Vagina (tissue), 2 donors: ENCODE measurements at regions not wholly inside any gene's neighbourhood (a gene's known extent, or its start where the extent isn't known, plus 50 kb on each side); places are given as distances from the start of the nearest gene placed in this dataset.

Experiments used
- POLR2A ChIP-seq, 2 donors: fragments of 450-650 bp; IDR thresholded peaks; one replicate each; pipeline ENCODE4 v1.6.1; 2017; ENCODE audit warnings: antibody characterized with exemption in 2 of 2, mild to moderate bottlenecking in 2 of 2, moderate library complexity in 2 of 2
- POLR2AphosphoS5 ChIP-seq, 2 donors: sonication (generic); formaldehyde crosslinking; IDR thresholded peaks; one replicate each; pipeline ENCODE4 v1.9.0; 2017; ENCODE audit warnings: antibody characterized with exemption in 2 of 2, mild to moderate bottlenecking in 2 of 2, low read depth in 1 of 2; ENCODE audit not compliant: insufficient read depth in 1 of 2
- TF ChIP-seq, protein P1 (sequence below), 3 experiments: fragments of 450-650 bp in 2 of 3; fragments of 200-600 bp in 1 of 3; sonication (generic) in 1 of 3; IDR thresholded peaks; one replicate each; pipeline ENCODE4 v1.5.1; 2017 to 2019; ENCODE audit warnings: antibody characterized with exemption in 3 of 3, mild to moderate bottlenecking in 2 of 3, moderate library complexity in 2 of 3

DNA sequence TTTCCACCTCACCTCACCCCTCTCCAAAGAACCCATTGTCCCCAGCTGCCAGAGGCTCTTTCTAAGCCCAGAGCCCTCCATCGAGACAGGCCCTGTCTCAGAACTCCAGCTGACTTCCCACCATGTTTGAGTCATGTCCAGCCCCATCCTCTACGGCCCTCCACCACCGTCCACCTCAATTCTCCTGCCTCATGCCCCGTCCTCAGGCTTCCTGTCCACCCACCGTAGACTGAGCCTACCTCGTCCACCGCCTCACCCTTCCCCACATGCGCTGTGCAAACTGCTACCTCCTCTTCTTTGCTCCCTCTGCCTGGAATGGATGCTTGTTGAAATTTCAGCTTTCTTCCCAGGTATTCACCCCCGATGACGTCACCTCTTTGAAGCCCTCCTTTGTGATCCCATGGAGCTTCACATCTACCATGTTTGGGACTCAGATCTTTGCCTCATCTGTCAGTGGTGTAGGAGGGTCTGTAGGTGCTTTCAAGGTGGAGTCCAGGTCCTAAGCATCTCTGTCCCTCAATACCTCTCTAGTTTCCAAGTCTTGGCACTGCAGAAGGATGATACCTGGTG lies 149.0 kb downstream of the MRM1 start:
- TF ChIP-seq POLR2AphosphoS5 (IDR thresholded peaks at IDR 0.05; ENCODE audit: insufficient read depth in 1 of 2, low read depth in 1 of 2): no peak
- TF ChIP-seq POLR2A (IDR thresholded peaks at IDR 0.05): no peak
- TF ChIP-seq, protein P1, sequence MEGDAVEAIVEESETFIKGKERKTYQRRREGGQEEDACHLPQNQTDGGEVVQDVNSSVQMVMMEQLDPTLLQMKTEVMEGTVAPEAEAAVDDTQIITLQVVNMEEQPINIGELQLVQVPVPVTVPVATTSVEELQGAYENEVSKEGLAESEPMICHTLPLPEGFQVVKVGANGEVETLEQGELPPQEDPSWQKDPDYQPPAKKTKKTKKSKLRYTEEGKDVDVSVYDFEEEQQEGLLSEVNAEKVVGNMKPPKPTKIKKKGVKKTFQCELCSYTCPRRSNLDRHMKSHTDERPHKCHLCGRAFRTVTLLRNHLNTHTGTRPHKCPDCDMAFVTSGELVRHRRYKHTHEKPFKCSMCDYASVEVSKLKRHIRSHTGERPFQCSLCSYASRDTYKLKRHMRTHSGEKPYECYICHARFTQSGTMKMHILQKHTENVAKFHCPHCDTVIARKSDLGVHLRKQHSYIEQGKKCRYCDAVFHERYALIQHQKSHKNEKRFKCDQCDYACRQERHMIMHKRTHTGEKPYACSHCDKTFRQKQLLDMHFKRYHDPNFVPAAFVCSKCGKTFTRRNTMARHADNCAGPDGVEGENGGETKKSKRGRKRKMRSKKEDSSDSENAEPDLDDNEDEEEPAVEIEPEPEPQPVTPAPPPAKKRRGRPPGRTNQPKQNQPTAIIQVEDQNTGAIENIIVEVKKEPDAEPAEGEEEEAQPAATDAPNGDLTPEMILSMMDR (IDR thresholded peaks at IDR 0.05): no peak
